Fibroblast of mammary gland (primary cell): ENCODE measurements at regions not wholly inside any gene's neighbourhood (a gene's known extent, or its start where the extent isn't known, plus 50 kb on each side); places are given as distances from the start of the nearest gene placed in this dataset.

Experiments
- DNase-seq: peaks from one replicate; pipeline ENCODE4 v3.0.0-alpha.2; 2010; ENCODE audit warnings: low read depth
- H3K4me3 ChIP-seq: 2 replicates; pipeline ENCODE4 v1.5.1; 2011; ENCODE audit warnings: low read depth, mild to moderate bottlenecking, low read length, moderate library complexity; ENCODE audit not compliant: control insufficient read depth
- CTCF ChIP-seq: conservative IDR thresholded peaks from 2 replicates; pipeline ENCODE4 v1.5.1; 2011; ENCODE audit warnings: low read depth, low read length, inconsistent platforms; ENCODE audit not compliant: control insufficient read depth, insufficient read depth

DNA sequence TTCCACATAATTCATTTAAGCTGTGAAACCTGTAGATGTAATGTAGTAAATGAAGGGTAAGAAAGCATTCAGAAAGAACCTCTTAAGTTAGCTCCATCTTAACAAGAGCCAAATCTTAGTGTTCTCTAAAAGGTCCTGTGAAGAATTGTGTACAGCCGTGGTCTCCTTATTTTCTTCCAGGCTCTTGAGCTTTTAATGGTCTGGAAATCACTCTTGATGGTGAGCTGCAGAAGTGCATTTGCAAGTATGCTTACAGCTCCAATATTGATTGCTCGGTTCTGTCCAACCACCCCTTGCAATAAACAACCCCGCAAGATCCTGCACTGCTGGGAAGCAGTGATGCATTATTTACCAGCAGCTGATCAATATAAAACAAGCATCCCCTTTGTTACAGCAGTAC is 690.8 kb upstream of the FZD8 start:
- no peak overlapping the region for H3K4me3 ChIP-seq
- TF ChIP-seq CTCF = no peak
- DNase-seq = no peak

DNA sequence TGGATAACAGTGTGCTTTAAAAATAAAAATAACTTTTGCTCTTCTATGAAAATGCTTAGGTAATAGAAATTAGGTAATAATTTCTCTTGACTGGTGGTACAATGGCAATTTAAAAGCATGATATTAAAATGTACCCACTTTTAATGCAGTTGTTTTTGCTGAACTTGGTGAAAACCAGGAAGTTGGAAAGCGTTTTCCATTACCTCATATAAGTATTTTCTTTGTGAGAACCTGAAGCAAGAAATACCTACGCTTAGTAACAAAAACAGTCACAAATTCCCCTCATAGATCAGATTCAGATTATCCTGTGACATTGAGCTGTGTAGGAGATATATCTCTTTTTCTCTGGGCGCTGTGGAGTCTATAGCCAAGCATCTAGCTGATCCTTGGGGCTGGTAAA is 689.0 kb upstream of the FZD8 start:
- TF ChIP-seq CTCF = no peak
- no peak overlapping the region for H3K4me3 ChIP-seq
- DNase-seq = no peak

- TF ChIP-seq CTCF = no peak
- no peak overlapping the region for H3K4me3 ChIP-seq
- no peak for DNase-seq
Observed at GRCh38 chr10:36325815-36326214, 683.7 kb upstream of the FZD8 start.

DNA sequence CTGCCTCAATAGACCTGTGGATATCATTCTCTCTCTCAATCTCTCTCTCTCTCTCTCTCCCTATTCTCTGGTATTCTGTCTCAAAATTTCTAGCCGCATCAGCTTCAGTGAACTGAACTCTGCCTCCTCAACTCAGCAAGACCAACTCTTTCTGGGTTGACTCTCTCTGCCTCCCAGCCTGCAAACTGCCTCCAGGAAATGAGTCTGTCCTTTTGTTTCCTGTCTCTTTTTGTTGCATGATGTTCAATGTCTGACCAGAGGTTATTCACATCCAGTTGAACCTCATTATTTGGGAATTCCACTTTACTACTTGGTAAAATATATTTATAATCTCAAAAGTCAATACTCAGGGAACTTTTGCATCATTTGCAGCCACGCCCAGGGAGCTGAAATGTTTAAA is 682.7 kb upstream of the FZD8 start:
- no peak overlapping the region for H3K4me3 ChIP-seq
- TF ChIP-seq CTCF = no peak
- DNase-seq = no peak

- no peak for DNase-seq
- H3K4me3 ChIP-seq = no peak overlapping the region
- no peak for TF ChIP-seq CTCF
Observed at GRCh38 chr10:36313142-36313541, 671.0 kb upstream of the FZD8 start.

- TF ChIP-seq CTCF = no peak
- no peak overlapping the region for H3K4me3 ChIP-seq
- no peak for DNase-seq
Observed at GRCh38 chr10:36303896-36304295, 661.8 kb upstream of the FZD8 start.

DNA sequence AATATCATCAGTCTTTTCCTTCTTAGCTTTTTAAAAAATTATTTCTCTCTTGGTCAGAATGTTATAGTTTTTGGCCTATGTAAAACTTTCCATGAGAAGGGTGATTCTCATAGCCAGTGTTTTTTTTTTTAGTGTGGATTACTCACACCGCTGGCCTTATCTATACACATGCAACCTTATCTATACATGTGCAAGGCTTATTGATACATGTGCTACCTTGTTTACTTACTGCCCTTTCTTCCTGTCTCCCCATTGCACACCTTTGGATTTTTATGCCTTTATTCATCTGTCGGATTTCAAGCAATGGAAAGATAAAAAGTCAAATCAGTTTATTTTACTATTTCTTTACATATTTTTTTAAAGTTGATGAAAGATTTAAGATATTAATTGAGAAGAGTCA is 660.0 kb upstream of the FZD8 start:
- TF ChIP-seq CTCF = no peak
- no peak overlapping the region for H3K4me3 ChIP-seq
- no peak for DNase-seq
